A549 (cell line): ENCODE measurements at regions not wholly inside any gene's neighbourhood (a gene's known extent, or its start where the extent isn't known, plus 50 kb on each side); places are given as distances from the start of the nearest gene placed in this dataset.

Experiments used
- EP300 ChIP-seq, 2 experiments: fragments of >200 bp; sonication (Bioruptor Twin); formaldehyde crosslinking; IDR thresholded peaks; 2 replicates in 1 of 2; 3 replicates in 1 of 2; pipeline ENCODE4 v1.6.1; 2016 to 2017
- POLR2A ChIP-seq: IDR thresholded peaks from 2 replicates; pipeline ENCODE4 v1.6.1; 2012; ENCODE audit warnings: mild to moderate bottlenecking, low read length
- ZNF302 ChIP-seq: fragments of 250-450 bp; sonication (Bioruptor Pico); IDR thresholded peaks from 2 replicates; pipeline ENCODE4 v1.9.0; 2021; ENCODE audit warnings: inconsistent platforms, mild to moderate bottlenecking, moderate library complexity
- TF ChIP-seq, protein P1 (sequence below): fragments of >200 bp; sonication (Bioruptor Twin); formaldehyde crosslinking; IDR thresholded peaks from 3 replicates; pipeline ENCODE4 v1.5.1; 2016
- TF ChIP-seq, protein P2 (sequence below): fragments of 450-650 bp; IDR thresholded peaks from 2 replicates; pipeline ENCODE4 v1.6.1; 2014; ENCODE audit warnings: antibody characterized with exemption

DNA sequence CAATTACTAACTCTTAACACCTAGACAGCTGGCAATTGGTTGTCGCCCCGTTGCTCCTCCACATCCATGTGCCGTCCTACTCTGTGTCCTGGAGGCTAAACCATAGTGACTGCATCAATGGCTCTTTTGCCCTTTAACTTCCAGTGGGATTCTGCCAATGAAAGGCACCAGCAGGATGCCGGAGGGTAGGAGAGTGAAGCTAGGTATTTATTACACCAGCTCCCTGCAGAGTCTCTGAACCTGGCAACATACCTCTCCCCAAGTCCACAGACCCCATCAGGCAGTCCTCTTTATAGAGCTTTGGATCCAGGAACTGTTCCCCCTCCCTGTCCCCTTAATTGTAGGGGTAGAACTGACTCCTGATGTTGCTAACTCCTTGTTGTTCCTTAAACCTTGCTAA, 426.8 kb downstream of the HNRNPD start:
- TF ChIP-seq, protein P1, sequence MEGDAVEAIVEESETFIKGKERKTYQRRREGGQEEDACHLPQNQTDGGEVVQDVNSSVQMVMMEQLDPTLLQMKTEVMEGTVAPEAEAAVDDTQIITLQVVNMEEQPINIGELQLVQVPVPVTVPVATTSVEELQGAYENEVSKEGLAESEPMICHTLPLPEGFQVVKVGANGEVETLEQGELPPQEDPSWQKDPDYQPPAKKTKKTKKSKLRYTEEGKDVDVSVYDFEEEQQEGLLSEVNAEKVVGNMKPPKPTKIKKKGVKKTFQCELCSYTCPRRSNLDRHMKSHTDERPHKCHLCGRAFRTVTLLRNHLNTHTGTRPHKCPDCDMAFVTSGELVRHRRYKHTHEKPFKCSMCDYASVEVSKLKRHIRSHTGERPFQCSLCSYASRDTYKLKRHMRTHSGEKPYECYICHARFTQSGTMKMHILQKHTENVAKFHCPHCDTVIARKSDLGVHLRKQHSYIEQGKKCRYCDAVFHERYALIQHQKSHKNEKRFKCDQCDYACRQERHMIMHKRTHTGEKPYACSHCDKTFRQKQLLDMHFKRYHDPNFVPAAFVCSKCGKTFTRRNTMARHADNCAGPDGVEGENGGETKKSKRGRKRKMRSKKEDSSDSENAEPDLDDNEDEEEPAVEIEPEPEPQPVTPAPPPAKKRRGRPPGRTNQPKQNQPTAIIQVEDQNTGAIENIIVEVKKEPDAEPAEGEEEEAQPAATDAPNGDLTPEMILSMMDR, result no peak
- TF ChIP-seq POLR2A, result no peak
- TF ChIP-seq, protein P2, sequence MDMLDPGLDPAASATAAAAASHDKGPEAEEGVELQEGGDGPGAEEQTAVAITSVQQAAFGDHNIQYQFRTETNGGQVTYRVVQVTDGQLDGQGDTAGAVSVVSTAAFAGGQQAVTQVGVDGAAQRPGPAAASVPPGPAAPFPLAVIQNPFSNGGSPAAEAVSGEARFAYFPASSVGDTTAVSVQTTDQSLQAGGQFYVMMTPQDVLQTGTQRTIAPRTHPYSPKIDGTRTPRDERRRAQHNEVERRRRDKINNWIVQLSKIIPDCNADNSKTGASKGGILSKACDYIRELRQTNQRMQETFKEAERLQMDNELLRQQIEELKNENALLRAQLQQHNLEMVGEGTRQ, result no peak
- no peak for TF ChIP-seq ZNF302
- no peak for TF ChIP-seq EP300 (IDR thresholded peaks at IDR 0.05)
